ENCODE measurements at regions not wholly inside any gene's neighbourhood (a gene's known extent, or its start where the extent isn't known, plus 50 kb on each side); places are given as distances from the start of the nearest gene placed in this dataset.

- TF ChIP-seq CTCF (IDR thresholded peaks at IDR 0.05) (no peak), POLR2AphosphoS5 (IDR thresholded peaks at IDR 0.05) (no peak)
Observed at GRCh38 chr5:92378966-92379611, 996.0 kb upstream of the ARRDC3 start.
